DND-41 (cell line): ENCODE measurements at regions not wholly inside any gene's neighbourhood (a gene's known extent, or its start where the extent isn't known, plus 50 kb on each side); places are given as distances from the start of the nearest gene placed in this dataset.

ENCODE experiments used
- ATAC-seq: fragments of 200-7000 bp; cut with Tn5 transposase; 3 replicates; pipeline ENCODE4 v1.9.1; 2021; ENCODE audit warnings: low read depth; ENCODE audit not compliant: insufficient read depth
- DNase-seq: peaks from one replicate; pipeline ENCODE4 v3.0.0-alpha.2; 2020
- H2AFZ ChIP-seq: 2 replicates; pipeline ENCODE4 v1.6.0; 2012; ENCODE audit warnings: low read depth, low read length
- H3K27ac ChIP-seq: 2 replicates; pipeline ENCODE4 v1.5.1; 2012; ENCODE audit warnings: low read length, inconsistent platforms
- H3K27me3 ChIP-seq: fragments of 200-600 bp; sonication (generic); 2 replicates; pipeline ENCODE4 v1.6.0; 2012; ENCODE audit warnings: low read length, mild to moderate bottlenecking, inconsistent platforms; ENCODE audit not compliant: insufficient read depth, poor library complexity
- H3K36me3 ChIP-seq: 2 replicates; pipeline ENCODE4 v1.5.1; 2012; ENCODE audit warnings: low read length, inconsistent platforms; ENCODE audit not compliant: insufficient read depth
- H3K4me1 ChIP-seq: 2 replicates; pipeline ENCODE4 v1.5.1; 2012; ENCODE audit warnings: mild to moderate bottlenecking, low read length; ENCODE audit not compliant: insufficient read depth
- H3K4me2 ChIP-seq: 2 replicates; pipeline ENCODE4 v1.6.0; 2012; ENCODE audit warnings: mild to moderate bottlenecking, moderate library complexity, low read length, inconsistent platforms; ENCODE audit not compliant: insufficient read depth
- H3K4me3 ChIP-seq, 2 experiments: fragments of 200-600 bp in 1 of 2; shearing (Covaris generic) in 1 of 2; 2 replicates each; pipeline ENCODE4 v1.5.1; 2012 to 2016; ENCODE audit warnings: inconsistent platforms in 2 of 2, low read length in 2 of 2, mild to moderate bottlenecking in 2 of 2, low read depth in 1 of 2, moderate library complexity in 1 of 2
- H3K79me2 ChIP-seq: 2 replicates; pipeline ENCODE4 v1.6.0; 2012; ENCODE audit warnings: low read length, inconsistent platforms; ENCODE audit not compliant: insufficient read depth
- H3K9ac ChIP-seq: 2 replicates; pipeline ENCODE4 v1.6.0; 2012; ENCODE audit warnings: low read depth, mild to moderate bottlenecking, inconsistent platforms, low read length, moderate library complexity
- H3K9me3 ChIP-seq: 2 replicates; pipeline ENCODE4 v1.5.1; 2012; ENCODE audit warnings: low read length, moderate library complexity, mild to moderate bottlenecking, inconsistent platforms; ENCODE audit not compliant: insufficient read depth, severe bottlenecking
- H4K20me1 ChIP-seq: 2 replicates; pipeline ENCODE4 v1.6.0; 2012; ENCODE audit warnings: low read length; ENCODE audit not compliant: insufficient read depth
- CTCF ChIP-seq: IDR thresholded peaks from 2 replicates; pipeline ENCODE4 v1.5.1; 2012; ENCODE audit warnings: borderline replicate concordance, low read length, moderate library complexity, mild to moderate bottlenecking; ENCODE audit not compliant: poor library complexity, severe bottlenecking; ENCODE audit errors: extremely low read depth
- EZH2 ChIP-seq: IDR thresholded peaks from 3 replicates; pipeline ENCODE4 v1.6.1; 2012; ENCODE audit warnings: borderline replicate concordance, low read depth, mild to moderate bottlenecking, moderate library complexity, low read length, inconsistent platforms; ENCODE audit not compliant: severe bottlenecking

- no peaks in the 10 kb centered on the region for H3K36me3 ChIP-seq
- no peak overlapping the region for H3K27ac ChIP-seq
- no peak overlapping the region for H3K9ac ChIP-seq
- no peak overlapping the region for H3K4me3 ChIP-seq
- no peaks in the 10 kb centered on the region for H3K9me3 ChIP-seq
- no peaks in the 10 kb centered on the region for H3K4me1 ChIP-seq
- ATAC-seq (no peak), DNase-seq (no peak)
- no peaks in the 10 kb centered on the region for H3K79me2 ChIP-seq
- no peaks in the 10 kb centered on the region for H4K20me1 ChIP-seq
- TF ChIP-seq CTCF (no peak), EZH2 (no peak)
- H2AFZ ChIP-seq: no peak overlapping the region
- no peaks in the 10 kb centered on the region for H3K27me3 ChIP-seq
- no peak overlapping the region for H3K4me2 ChIP-seq
Observed at GRCh38 chr14:37650356-37651037, 55.1 kb downstream of the TTC6 start.

GRCh38 chr14:37652042-37652441 lies 56.6 kb downstream of the TTC6 start:
- no peak overlapping the region for H3K9ac ChIP-seq
- H3K9me3 ChIP-seq: no peaks in the 10 kb centered on the region
- H3K4me2 ChIP-seq: no peak overlapping the region
- no peak for DNase-seq
- no peaks in the 10 kb centered on the region for H3K36me3 ChIP-seq
- no peaks in the 10 kb centered on the region for H4K20me1 ChIP-seq
- H3K27ac ChIP-seq: no peak overlapping the region
- H2AFZ ChIP-seq: no peak overlapping the region
- no peaks in the 10 kb centered on the region for H3K4me1 ChIP-seq
- no peak for TF ChIP-seq EZH2
- no peak overlapping the region for H3K4me3 ChIP-seq
- no peak for ATAC-seq
- no peaks in the 10 kb centered on the region for H3K27me3 ChIP-seq
- no peaks in the 10 kb centered on the region for H3K79me2 ChIP-seq

- TF ChIP-seq EZH2 (no peak), CTCF (no peak)
- no peaks in the 10 kb centered on the region for H3K27me3 ChIP-seq
- H3K9ac ChIP-seq: no peak overlapping the region
- H3K9me3 ChIP-seq: no peaks in the 10 kb centered on the region
- no peaks in the 10 kb centered on the region for H3K36me3 ChIP-seq
- ATAC-seq: no peak
- H3K4me2 ChIP-seq: no peak overlapping the region
- no peak overlapping the region for H2AFZ ChIP-seq
- H3K4me1 ChIP-seq: no peaks in the 10 kb centered on the region
- H3K79me2 ChIP-seq: no peaks in the 10 kb centered on the region
- no peak overlapping the region for H3K27ac ChIP-seq
- no peaks in the 10 kb centered on the region for H4K20me1 ChIP-seq
- DNase-seq: no peak
- H3K4me3 ChIP-seq: no peak overlapping the region
Observed at GRCh38 chr14:37655418-37655817, 60.0 kb downstream of the TTC6 start.

- Histone ChIP-seq H3K27ac (no peak overlapping the region), H3K36me3 (no peaks in the 10 kb centered on the region), H3K9ac (no peak overlapping the region), H4K20me1 (no peaks in the 10 kb centered on the region), H3K4me3 (no peak overlapping the region), H3K4me1 (no peaks in the 10 kb centered on the region), H3K9me3 (no peaks in the 10 kb centered on the region), H2AFZ (no peak overlapping the region), H3K4me2 (no peak overlapping the region), H3K79me2 (no peaks in the 10 kb centered on the region), H3K27me3 (no peaks in the 10 kb centered on the region)
- TF ChIP-seq EZH2 (no peak), CTCF (no peak)
- ATAC-seq: no peak
- DNase-seq: no peak
Observed at GRCh38 chr14:37658156-37658555, 62.7 kb downstream of the TTC6 start.
